Breast epithelium (tissue), 4 donors: ENCODE measurements at regions not wholly inside any gene's neighbourhood (a gene's known extent, or its start where the extent isn't known, plus 50 kb on each side); places are given as distances from the start of the nearest gene placed in this dataset.

Experiments used
- DNase-seq, 2 donors: peaks; one replicate each; pipeline ENCODE4 v3.0.0-alpha.2; 2019; ENCODE audit warnings: low spot score in 2 of 2
- H3K27ac ChIP-seq, 2 donors: fragments of 200-600 bp; sonication (generic) in 1 of 2; one replicate each; pipeline ENCODE4 v1.5.1; 2016 to 2019; ENCODE audit warnings: mild to moderate bottlenecking in 1 of 2
- H3K27me3 ChIP-seq, 2 donors: fragments of 200-600 bp; sonication (generic) in 1 of 2; one replicate each; pipeline versions ENCODE4 v1.5.1 to v1.6.0; 2017 to 2019; ENCODE audit warnings: control low read depth in 1 of 2, mild to moderate bottlenecking in 1 of 2
- H3K36me3 ChIP-seq: fragments of 200-600 bp; one replicate; pipeline ENCODE4 v1.5.1; 2019
- H3K4me1 ChIP-seq, 2 donors: fragments of 200-600 bp; sonication (generic); one replicate each; pipeline ENCODE4 v1.5.1; 2016 to 2019; ENCODE audit warnings: control low read depth in 1 of 2
- H3K4me3 ChIP-seq, 3 donors: fragments of 200-600 bp; sonication (generic); 1 replicate in 2 of 3; 2 replicates in 1 of 3; pipeline ENCODE4 v1.5.1; 2016 to 2019; ENCODE audit warnings: mild to moderate bottlenecking in 3 of 3, moderate library complexity in 2 of 3
- H3K9me3 ChIP-seq, 2 donors: fragments of 200-600 bp; sonication (generic) in 1 of 2; one replicate each; pipeline ENCODE4 v1.5.1; 2016 to 2019; ENCODE audit warnings: control low read depth in 1 of 2
- CTCF ChIP-seq, 3 donors: fragments of 450-650 bp; IDR thresholded peaks; one replicate each; pipeline ENCODE4 v1.5.1; 2016 to 2017; ENCODE audit warnings: antibody characterized with exemption in 3 of 3, mild to moderate bottlenecking in 3 of 3, moderate library complexity in 3 of 3
- POLR2A ChIP-seq: fragments of 450-650 bp; IDR thresholded peaks from one replicate; pipeline ENCODE4 v1.6.1; 2016; ENCODE audit warnings: antibody characterized with exemption, mild to moderate bottlenecking, moderate library complexity
- POLR2AphosphoS5 ChIP-seq, 3 donors: sonication (generic); formaldehyde crosslinking; IDR thresholded peaks; one replicate each; pipeline ENCODE4 v1.6.1; 2017; ENCODE audit warnings: antibody characterized with exemption in 3 of 3
- intact Hi-C: fragments of 100-400 bp; cut with DNase I; formaldehyde crosslinking; loops from one replicate; pipeline ENCODE4 v1.15.1; 2023; ENCODE audit warnings: low total_unique reads

GRCh38 chr11:128269466-128269865 is 317.9 kb downstream of the ETS1 start:
- intact Hi-C loops, result no loop called here

DNA sequence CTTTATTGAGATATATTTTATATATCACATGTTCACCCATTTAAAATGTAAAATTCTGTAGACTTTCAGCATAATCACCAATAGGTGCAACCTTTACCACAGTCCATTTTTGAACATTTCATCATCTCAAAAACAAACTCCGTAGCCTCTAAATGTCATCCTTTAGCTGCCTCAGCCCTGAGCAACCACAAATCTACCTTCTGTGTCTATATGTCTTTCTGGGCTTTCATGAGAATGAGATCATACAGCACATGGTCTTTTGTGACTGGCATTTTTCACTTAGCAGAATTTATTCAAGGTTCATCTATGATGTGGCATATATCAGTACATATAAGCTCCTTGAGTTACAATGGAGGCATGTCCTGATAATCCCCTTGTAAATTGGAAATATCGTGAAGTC is 320.5 kb downstream of the ETS1 start:
- intact Hi-C loops, result no loop called here
- DNase-seq, result no peak
- Histone ChIP-seq H3K36me3 (no peaks in the 10 kb centered on the region), H3K27ac (no peak overlapping the region), H3K9me3 (no peaks in the 10 kb centered on the region), H3K4me1 (no peaks in the 10 kb centered on the region), H3K27me3 (no peaks in the 10 kb centered on the region), H3K4me3 (no peak overlapping the region)
- no peak for TF ChIP-seq CTCF (IDR thresholded peaks at IDR 0.05)
- no peak for TF ChIP-seq POLR2AphosphoS5 (IDR thresholded peaks at IDR 0.05)
- TF ChIP-seq POLR2A, result no peak

More at GRCh38 chr11:128269466-128269865, 317.9 kb downstream of the ETS1 start:
- no peaks in the 10 kb centered on the region for H3K9me3 ChIP-seq
- no peaks in the 10 kb centered on the region for H3K36me3 ChIP-seq
- no peak overlapping the region for H3K4me3 ChIP-seq
- DNase-seq, result no peak
- no peaks in the 10 kb centered on the region for H3K27me3 ChIP-seq
- TF ChIP-seq CTCF (IDR thresholded peaks at IDR 0.05) (no peak), POLR2A (no peak), POLR2AphosphoS5 (IDR thresholded peaks at IDR 0.05) (no peak)
- H3K27ac ChIP-seq, result no peak overlapping the region
- no peaks in the 10 kb centered on the region for H3K4me1 ChIP-seq

- TF ChIP-seq POLR2A (no peak), POLR2AphosphoS5 (IDR thresholded peaks at IDR 0.05) (no peak), CTCF (IDR thresholded peaks at IDR 0.05) (no peak)
- Histone ChIP-seq H3K27ac (no peak overlapping the region), H3K9me3 (no peaks in the 10 kb centered on the region), H3K4me1 (no peaks in the 10 kb centered on the region), H3K27me3 (no peaks in the 10 kb centered on the region), H3K36me3 (no peaks in the 10 kb centered on the region), H3K4me3 (no peak overlapping the region)
- DNase-seq, result no peak
- intact Hi-C loops, result no loop called here
These were observed 324.7 kb downstream of the ETS1 start for GRCh38 chr11:128262463-128263345.

DNA sequence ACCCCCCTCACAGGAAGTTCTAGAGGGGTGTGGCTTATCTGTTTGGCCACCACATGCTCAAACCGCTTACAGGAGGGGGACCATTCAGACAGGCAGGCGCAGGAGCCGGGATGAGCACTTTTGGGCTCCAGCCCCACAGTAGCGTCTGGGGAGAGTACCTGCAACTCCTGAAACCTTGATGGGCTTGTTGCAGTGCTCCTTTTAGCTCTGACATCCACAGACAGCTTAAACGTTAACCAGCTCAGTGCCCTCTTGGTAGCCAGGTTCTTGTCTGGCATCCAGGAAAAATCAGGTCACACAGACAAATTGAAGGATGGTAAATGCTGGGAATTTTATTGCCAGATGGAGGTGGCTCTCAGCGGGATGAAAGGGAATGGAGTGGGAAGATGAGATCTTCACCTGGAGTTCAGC is 326.3 kb downstream of the ETS1 start:
- intact Hi-C loops, result no loop called here
- TF ChIP-seq POLR2A (no peak), POLR2AphosphoS5 (IDR thresholded peaks at IDR 0.05) (no peak), CTCF (IDR thresholded peaks at IDR 0.05) (no peak)
- no peaks in the 10 kb centered on the region for H3K9me3 ChIP-seq

DNA sequence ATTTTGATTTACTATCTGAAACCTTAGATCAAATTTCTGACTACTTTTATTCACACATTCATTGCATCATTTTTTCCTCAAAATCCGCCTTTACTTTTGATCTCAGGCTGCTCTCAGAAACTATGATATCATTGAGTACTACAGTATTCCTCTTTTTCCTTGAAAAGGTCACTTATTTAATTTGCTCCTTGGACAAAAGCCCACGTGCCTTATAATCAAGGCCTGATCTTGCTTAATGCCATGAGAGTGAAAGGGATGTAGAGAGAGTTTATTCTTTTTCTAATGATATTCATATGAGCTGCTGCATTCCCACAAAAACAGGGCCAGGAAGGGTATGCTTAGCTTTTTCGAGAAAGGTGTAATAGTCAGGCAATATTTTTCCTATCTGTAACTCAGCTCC is 327.0 kb downstream of the ETS1 start:
- DNase-seq, result no peak
- intact Hi-C loops, result no loop called here

More for the DNA sequence above, 326.3 kb downstream of the ETS1 start:
- no peaks in the 10 kb centered on the region for H3K36me3 ChIP-seq
- no peak overlapping the region for H3K4me3 ChIP-seq
- DNase-seq, result no peak
- no peaks in the 10 kb centered on the region for H3K27me3 ChIP-seq
- no peaks in the 10 kb centered on the region for H3K4me1 ChIP-seq
- H3K27ac ChIP-seq, result no peak overlapping the region

More for the DNA sequence above, 327.0 kb downstream of the ETS1 start:
- H3K9me3 ChIP-seq, result no peaks in the 10 kb centered on the region
- no peak overlapping the region for H3K27ac ChIP-seq
- H3K36me3 ChIP-seq, result no peaks in the 10 kb centered on the region
- H3K4me3 ChIP-seq, result no peak overlapping the region
- H3K27me3 ChIP-seq, result no peaks in the 10 kb centered on the region
- no peak for TF ChIP-seq POLR2AphosphoS5 (IDR thresholded peaks at IDR 0.05)
- TF ChIP-seq CTCF (IDR thresholded peaks at IDR 0.05), result no peak
- no peak for TF ChIP-seq POLR2A
- H3K4me1 ChIP-seq, result no peaks in the 10 kb centered on the region
